Liver (tissue), 8 donors: ENCODE measurements at regions not wholly inside any gene's neighbourhood (a gene's known extent, or its start where the extent isn't known, plus 50 kb on each side); places are given as distances from the start of the nearest gene placed in this dataset.

ENCODE experiments used
- DNase-seq: peaks from one replicate; pipeline ENCODE4 v3.0.0-alpha.2; 2017; ENCODE audit warnings: low spot score
- H3K27ac ChIP-seq, 2 donors: one replicate each; pipeline ENCODE4 v1.7.0; 2013; ENCODE audit warnings: inconsistent platforms in 2 of 2, low read length in 2 of 2, control low read depth in 1 of 2, low read depth in 1 of 2, mild to moderate bottlenecking in 1 of 2
- H3K27me3 ChIP-seq, 4 donors: one replicate each; pipeline versions ENCODE4 v1.6.1 to v1.7.0; 2013; ENCODE audit warnings: low read length in 3 of 4, inconsistent platforms in 1 of 4, mild to moderate bottlenecking in 1 of 4, moderate library complexity in 1 of 4; ENCODE audit not compliant: control insufficient read depth in 4 of 4, insufficient read depth in 4 of 4
- H3K36me3 ChIP-seq, 4 donors: one replicate each; pipeline versions ENCODE4 v1.6.1 to v1.7.0; 2013; ENCODE audit warnings: low read length in 3 of 4, mild to moderate bottlenecking in 3 of 4, low read depth in 1 of 4, moderate library complexity in 1 of 4; ENCODE audit not compliant: control insufficient read depth in 4 of 4, insufficient read depth in 3 of 4
- H3K4me1 ChIP-seq, 4 donors: one replicate each; pipeline versions ENCODE4 v1.6.1 to v1.7.0; 2013; ENCODE audit warnings: low read length in 3 of 4, mild to moderate bottlenecking in 3 of 4, moderate library complexity in 1 of 4; ENCODE audit not compliant: control insufficient read depth in 4 of 4, insufficient read depth in 4 of 4
- H3K4me3 ChIP-seq, 3 donors: one replicate each; pipeline versions ENCODE4 v1.6.1 to v1.7.0; 2013; ENCODE audit warnings: low read length in 3 of 3, control low read depth in 1 of 3, low read depth in 1 of 3, mild to moderate bottlenecking in 1 of 3
- H3K9ac ChIP-seq, 2 donors: one replicate each; pipeline ENCODE4 v1.7.0; 2013; ENCODE audit warnings: low read length in 2 of 2, mild to moderate bottlenecking in 2 of 2, moderate library complexity in 2 of 2, control low read depth in 1 of 2, low read depth in 1 of 2
- H3K9me3 ChIP-seq, 4 donors: one replicate each; pipeline versions ENCODE4 v1.6.1 to v1.7.0; 2013; ENCODE audit warnings: low read length in 3 of 4; ENCODE audit not compliant: control insufficient read depth in 4 of 4
- EGR1 ChIP-seq, 2 donors: IDR thresholded peaks; 2 replicates each; pipeline ENCODE4 v1.6.1; 2016 to 2018; ENCODE audit warnings: antibody characterized with exemption in 2 of 2, low read depth in 2 of 2
- FOXA1 ChIP-seq: IDR thresholded peaks from 2 replicates; pipeline ENCODE4 v1.6.1; 2016; ENCODE audit warnings: antibody characterized with exemption
- FOXA2 ChIP-seq: IDR thresholded peaks from 2 replicates; pipeline ENCODE4 v1.6.1; 2016; ENCODE audit warnings: antibody characterized with exemption
- GABPA ChIP-seq, 2 donors: IDR thresholded peaks in 1 of 2; conservative IDR thresholded peaks in 1 of 2; 2 replicates each; pipeline ENCODE4 v1.6.1; 2016; ENCODE audit warnings: antibody characterized with exemption in 2 of 2, mild to moderate bottlenecking in 1 of 2, moderate library complexity in 1 of 2
- HNF4A ChIP-seq, 2 donors: conservative IDR thresholded peaks; 2 replicates each; pipeline ENCODE4 v1.6.1; 2016; ENCODE audit warnings: antibody characterized with exemption in 2 of 2, mild to moderate bottlenecking in 2 of 2
- HNF4G ChIP-seq: IDR thresholded peaks from 2 replicates; pipeline ENCODE4 v1.6.1; 2016; ENCODE audit warnings: antibody characterized with exemption
- JUND ChIP-seq, 2 donors: IDR thresholded peaks; 2 replicates each; pipeline ENCODE4 v1.6.1; 2016; ENCODE audit warnings: antibody characterized with exemption in 2 of 2
- NR2F2 ChIP-seq: IDR thresholded peaks from 2 replicates; pipeline ENCODE4 v1.6.1; 2016; ENCODE audit warnings: antibody characterized with exemption
- RAD21 ChIP-seq, 2 donors: IDR thresholded peaks; 2 replicates each; pipeline ENCODE4 v1.6.1; 2016; ENCODE audit warnings: antibody characterized with exemption in 2 of 2, mild to moderate bottlenecking in 2 of 2
- RXRA ChIP-seq, 2 donors: IDR thresholded peaks; 2 replicates each; pipeline ENCODE4 v1.6.1; 2017 to 2018; ENCODE audit warnings: antibody characterized with exemption in 2 of 2, mild to moderate bottlenecking in 1 of 2
- SP1 ChIP-seq: IDR thresholded peaks from 2 replicates; pipeline ENCODE4 v1.6.1; 2018; ENCODE audit warnings: antibody characterized with exemption, mild to moderate bottlenecking
- TAF1 ChIP-seq: conservative IDR thresholded peaks from 2 replicates; pipeline ENCODE4 v1.6.1; 2016; ENCODE audit warnings: antibody characterized with exemption, mild to moderate bottlenecking
- YY1 ChIP-seq: IDR thresholded peaks from 2 replicates; pipeline ENCODE4 v1.6.1; 2016; ENCODE audit warnings: antibody characterized with exemption, mild to moderate bottlenecking
- WGBS: extraction: QIAGEN DNeasy Blood & Tissue Kit; methylation state at CpG from one replicate; pipeline ENCODE4 v1.1.7; 2013; 5-methylcytosine and 5-hydroxymethylcytosine counted together
- TF ChIP-seq, protein P1 (sequence below): IDR thresholded peaks from 2 replicates; pipeline ENCODE4 v1.6.1; 2016; ENCODE audit warnings: antibody characterized with exemption
- TF ChIP-seq, protein P2 (sequence below): IDR thresholded peaks from 2 replicates; pipeline ENCODE4 v1.6.1; 2016; ENCODE audit warnings: antibody characterized with exemption, mild to moderate bottlenecking
- TF ChIP-seq, protein P3 (sequence below): IDR thresholded peaks from 2 replicates; pipeline ENCODE4 v1.6.1; 2016; ENCODE audit warnings: antibody characterized with exemption
- TF ChIP-seq, protein P4 (sequence below): fragments of 150-350 bp; IDR thresholded peaks from 2 replicates; pipeline ENCODE4 v1.5.1; 2017; ENCODE audit warnings: improper control_type of control experiment, low read depth, low read length; ENCODE audit not compliant: missing input control
- TF ChIP-seq, protein P5 (sequence below): IDR thresholded peaks from 2 replicates; pipeline ENCODE4 v1.6.1; 2016; ENCODE audit warnings: antibody characterized with exemption
- donor health status: healthy.
- donor health status: healthy.
- donor health status: healthy.
- donor health status: healthy.
- donor health status: healthy.

DNA sequence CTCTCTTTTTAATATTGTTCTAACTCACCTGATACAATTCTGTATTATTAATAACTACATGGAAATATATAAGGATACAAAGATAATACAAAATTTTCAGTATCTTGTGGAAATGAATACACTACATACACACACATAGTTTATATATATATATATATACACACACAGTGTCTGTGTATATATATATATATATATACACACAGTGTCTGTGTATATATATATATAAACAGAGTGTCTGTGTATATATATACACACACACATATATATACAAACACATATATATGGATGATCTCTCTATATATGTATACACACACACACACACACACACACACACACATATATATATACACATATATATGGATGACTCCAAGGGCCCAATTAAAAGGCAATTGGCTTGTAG, 749.1 kb downstream of the DACH1 start:
- DNase-seq, result no peak
- no peaks in the 10 kb centered on the region for H3K4me1 ChIP-seq
- H3K9me3 ChIP-seq, result no peaks in the 10 kb centered on the region
- TF ChIP-seq GABPA (IDR thresholded peaks at IDR 0.05 in 1 of 2, conservative IDR thresholded peaks at IDR 0.05 in 1 of 2), result no peak
- no peak for TF ChIP-seq YY1
- TF ChIP-seq, protein P1, sequence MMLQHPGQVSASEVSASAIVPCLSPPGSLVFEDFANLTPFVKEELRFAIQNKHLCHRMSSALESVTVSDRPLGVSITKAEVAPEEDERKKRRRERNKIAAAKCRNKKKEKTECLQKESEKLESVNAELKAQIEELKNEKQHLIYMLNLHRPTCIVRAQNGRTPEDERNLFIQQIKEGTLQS, result no peak
- no peak for TF ChIP-seq TAF1
- no peak for TF ChIP-seq HNF4A (conservative IDR thresholded peaks at IDR 0.05)
- TF ChIP-seq HNF4G, result no peak
- TF ChIP-seq, protein P2, sequence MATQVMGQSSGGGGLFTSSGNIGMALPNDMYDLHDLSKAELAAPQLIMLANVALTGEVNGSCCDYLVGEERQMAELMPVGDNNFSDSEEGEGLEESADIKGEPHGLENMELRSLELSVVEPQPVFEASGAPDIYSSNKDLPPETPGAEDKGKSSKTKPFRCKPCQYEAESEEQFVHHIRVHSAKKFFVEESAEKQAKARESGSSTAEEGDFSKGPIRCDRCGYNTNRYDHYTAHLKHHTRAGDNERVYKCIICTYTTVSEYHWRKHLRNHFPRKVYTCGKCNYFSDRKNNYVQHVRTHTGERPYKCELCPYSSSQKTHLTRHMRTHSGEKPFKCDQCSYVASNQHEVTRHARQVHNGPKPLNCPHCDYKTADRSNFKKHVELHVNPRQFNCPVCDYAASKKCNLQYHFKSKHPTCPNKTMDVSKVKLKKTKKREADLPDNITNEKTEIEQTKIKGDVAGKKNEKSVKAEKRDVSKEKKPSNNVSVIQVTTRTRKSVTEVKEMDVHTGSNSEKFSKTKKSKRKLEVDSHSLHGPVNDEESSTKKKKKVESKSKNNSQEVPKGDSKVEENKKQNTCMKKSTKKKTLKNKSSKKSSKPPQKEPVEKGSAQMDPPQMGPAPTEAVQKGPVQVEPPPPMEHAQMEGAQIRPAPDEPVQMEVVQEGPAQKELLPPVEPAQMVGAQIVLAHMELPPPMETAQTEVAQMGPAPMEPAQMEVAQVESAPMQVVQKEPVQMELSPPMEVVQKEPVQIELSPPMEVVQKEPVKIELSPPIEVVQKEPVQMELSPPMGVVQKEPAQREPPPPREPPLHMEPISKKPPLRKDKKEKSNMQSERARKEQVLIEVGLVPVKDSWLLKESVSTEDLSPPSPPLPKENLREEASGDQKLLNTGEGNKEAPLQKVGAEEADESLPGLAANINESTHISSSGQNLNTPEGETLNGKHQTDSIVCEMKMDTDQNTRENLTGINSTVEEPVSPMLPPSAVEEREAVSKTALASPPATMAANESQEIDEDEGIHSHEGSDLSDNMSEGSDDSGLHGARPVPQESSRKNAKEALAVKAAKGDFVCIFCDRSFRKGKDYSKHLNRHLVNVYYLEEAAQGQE, result no peak
- no peak for TF ChIP-seq SP1
- TF ChIP-seq, protein P3, sequence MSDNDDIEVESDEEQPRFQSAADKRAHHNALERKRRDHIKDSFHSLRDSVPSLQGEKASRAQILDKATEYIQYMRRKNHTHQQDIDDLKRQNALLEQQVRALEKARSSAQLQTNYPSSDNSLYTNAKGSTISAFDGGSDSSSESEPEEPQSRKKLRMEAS, result no peak
- TF ChIP-seq RAD21 (IDR thresholded peaks at IDR 0.05), result no peak
- no peak for TF ChIP-seq EGR1 (IDR thresholded peaks at IDR 0.05; ENCODE audit: low read depth in 2 of 2)
- no peak for TF ChIP-seq JUND (IDR thresholded peaks at IDR 0.05)
- no peak for TF ChIP-seq RXRA (IDR thresholded peaks at IDR 0.05)
- TF ChIP-seq, protein P4, sequence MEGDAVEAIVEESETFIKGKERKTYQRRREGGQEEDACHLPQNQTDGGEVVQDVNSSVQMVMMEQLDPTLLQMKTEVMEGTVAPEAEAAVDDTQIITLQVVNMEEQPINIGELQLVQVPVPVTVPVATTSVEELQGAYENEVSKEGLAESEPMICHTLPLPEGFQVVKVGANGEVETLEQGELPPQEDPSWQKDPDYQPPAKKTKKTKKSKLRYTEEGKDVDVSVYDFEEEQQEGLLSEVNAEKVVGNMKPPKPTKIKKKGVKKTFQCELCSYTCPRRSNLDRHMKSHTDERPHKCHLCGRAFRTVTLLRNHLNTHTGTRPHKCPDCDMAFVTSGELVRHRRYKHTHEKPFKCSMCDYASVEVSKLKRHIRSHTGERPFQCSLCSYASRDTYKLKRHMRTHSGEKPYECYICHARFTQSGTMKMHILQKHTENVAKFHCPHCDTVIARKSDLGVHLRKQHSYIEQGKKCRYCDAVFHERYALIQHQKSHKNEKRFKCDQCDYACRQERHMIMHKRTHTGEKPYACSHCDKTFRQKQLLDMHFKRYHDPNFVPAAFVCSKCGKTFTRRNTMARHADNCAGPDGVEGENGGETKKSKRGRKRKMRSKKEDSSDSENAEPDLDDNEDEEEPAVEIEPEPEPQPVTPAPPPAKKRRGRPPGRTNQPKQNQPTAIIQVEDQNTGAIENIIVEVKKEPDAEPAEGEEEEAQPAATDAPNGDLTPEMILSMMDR, result no peak
- TF ChIP-seq, protein P5, sequence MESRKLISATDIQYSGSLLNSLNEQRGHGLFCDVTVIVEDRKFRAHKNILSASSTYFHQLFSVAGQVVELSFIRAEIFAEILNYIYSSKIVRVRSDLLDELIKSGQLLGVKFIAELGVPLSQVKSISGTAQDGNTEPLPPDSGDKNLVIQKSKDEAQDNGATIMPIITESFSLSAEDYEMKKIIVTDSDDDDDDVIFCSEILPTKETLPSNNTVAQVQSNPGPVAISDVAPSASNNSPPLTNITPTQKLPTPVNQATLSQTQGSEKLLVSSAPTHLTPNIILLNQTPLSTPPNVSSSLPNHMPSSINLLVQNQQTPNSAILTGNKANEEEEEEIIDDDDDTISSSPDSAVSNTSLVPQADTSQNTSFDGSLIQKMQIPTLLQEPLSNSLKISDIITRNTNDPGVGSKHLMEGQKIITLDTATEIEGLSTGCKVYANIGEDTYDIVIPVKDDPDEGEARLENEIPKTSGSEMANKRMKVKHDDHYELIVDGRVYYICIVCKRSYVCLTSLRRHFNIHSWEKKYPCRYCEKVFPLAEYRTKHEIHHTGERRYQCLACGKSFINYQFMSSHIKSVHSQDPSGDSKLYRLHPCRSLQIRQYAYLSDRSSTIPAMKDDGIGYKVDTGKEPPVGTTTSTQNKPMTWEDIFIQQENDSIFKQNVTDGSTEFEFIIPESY, result no peak
- no peak for TF ChIP-seq NR2F2
- TF ChIP-seq FOXA2, result no peak
- TF ChIP-seq FOXA1, result no peak
- no peaks in the 10 kb centered on the region for H3K36me3 ChIP-seq
- H3K27ac ChIP-seq, result no peak overlapping the region
- H3K4me3 ChIP-seq, result no peak overlapping the region
- H3K27me3 ChIP-seq, result no peaks in the 10 kb centered on the region
- no peak overlapping the region for H3K9ac ChIP-seq

DNA sequence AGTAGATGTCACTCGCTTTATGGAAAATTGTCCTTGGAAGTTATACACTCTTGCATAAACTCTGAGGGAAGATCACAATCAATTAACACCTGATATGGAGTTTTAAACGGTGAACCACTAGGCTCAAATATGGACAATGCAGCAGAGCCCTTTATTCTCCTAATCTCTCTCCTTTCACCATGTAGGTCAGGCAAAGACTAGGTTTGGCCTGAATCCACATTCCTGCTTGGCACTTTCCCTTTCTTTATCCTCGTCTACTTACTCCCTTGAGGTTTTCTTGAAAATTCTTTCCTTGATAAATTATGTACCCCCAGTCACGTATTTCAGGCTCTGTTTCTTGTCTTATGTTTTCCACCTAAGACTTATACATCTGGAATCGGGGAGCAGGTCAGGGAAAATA, 751.7 kb downstream of the DACH1 start:
- whole genome bisulfite sequencing, result 65% methylated on average over 5 of the region's 5 CpGs
- DNase-seq, result no peak
- no peak overlapping the region for H3K27ac ChIP-seq
- no peak overlapping the region for H3K4me3 ChIP-seq
- no peaks in the 10 kb centered on the region for H3K36me3 ChIP-seq
- no peaks in the 10 kb centered on the region for H3K9me3 ChIP-seq
- H3K4me1 ChIP-seq, result no peaks in the 10 kb centered on the region
- TF ChIP-seq JUND (IDR thresholded peaks at IDR 0.05) (no peak), SP1 (no peak), NR2F2 (no peak), HNF4A (conservative IDR thresholded peaks at IDR 0.05) (no peak), EGR1 (IDR thresholded peaks at IDR 0.05; ENCODE audit: low read depth in 2 of 2) (no peak), FOXA1 (no peak), RAD21 (IDR thresholded peaks at IDR 0.05) (no peak), TAF1 (no peak), RXRA (IDR thresholded peaks at IDR 0.05) (no peak), HNF4G (no peak)
- TF ChIP-seq, protein P3, result no peak
- TF ChIP-seq, protein P4, result no peak
- TF ChIP-seq, protein P1, result no peak
- no peaks in the 10 kb centered on the region for H3K27me3 ChIP-seq
- no peak overlapping the region for H3K9ac ChIP-seq
